ENCODE measurements at regions not wholly inside any gene's neighbourhood (a gene's known extent, or its start where the extent isn't known, plus 50 kb on each side); places are given as distances from the start of the nearest gene placed in this dataset.

- H3K27ac ChIP-seq = no peak overlapping the region
Observed at GRCh38 chr13:62305756-62306155, 890.1 kb upstream of the PCDH20 start.

DNA sequence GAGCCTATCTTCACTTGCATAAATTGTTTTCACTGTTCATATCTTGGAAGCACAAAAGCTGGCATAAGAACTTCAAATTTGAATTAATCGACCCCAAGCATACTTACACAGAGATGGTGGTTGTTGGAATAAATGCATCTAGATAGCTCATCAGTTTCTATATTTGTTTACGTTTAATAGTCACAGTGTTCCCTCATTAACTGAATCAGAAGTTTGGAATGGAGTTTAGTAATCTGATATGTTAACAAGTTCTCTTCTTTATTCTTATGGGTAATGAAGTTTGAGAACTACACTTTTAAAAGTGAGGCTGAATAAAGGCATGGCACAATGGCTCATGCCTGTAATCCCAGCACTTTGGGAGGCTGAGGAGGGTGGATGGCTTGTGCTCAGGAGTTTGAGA lies 886.7 kb upstream of the PCDH20 start:
- Histone ChIP-seq H3K9me3 (ENCODE audit: low read depth, low read length) (peaks cover 3% of the 10 kb centered on the region; the same call in 1 of the 2 replicates), H3K27ac (no peak overlapping the region), H3K4me3 (no peak overlapping the region), H3K36me3 (ENCODE audit: insufficient read depth, low read length) (no peaks in the 10 kb centered on the region), H3K9ac (ENCODE audit: insufficient read length) (no peak overlapping the region)
- TF ChIP-seq EZH2 (IDR thresholded peaks at IDR 0.05) (no peak), FOXP2 (optimal IDR thresholded peaks at IDR 0.05; ENCODE audit: control extremely low read depth, extremely low read length, insufficient read depth) (no peak), POLR2AphosphoS5 (IDR thresholded peaks at IDR 0.05; ENCODE audit: borderline replicate concordance, low read depth, low read length) (no peak)
- DNase-seq (ENCODE audit: low read depth, low spot score) = no peak

More at GRCh38 chr13:62305756-62306155, 890.1 kb upstream of the PCDH20 start:
- H3K36me3 ChIP-seq (ENCODE audit: insufficient read depth, low read length) = no peaks in the 10 kb centered on the region
- DNase-seq (ENCODE audit: low read depth, low spot score) = no peak
- no peak overlapping the region for H3K9ac ChIP-seq (ENCODE audit: insufficient read length)
- no peak for TF ChIP-seq POLR2AphosphoS5 (IDR thresholded peaks at IDR 0.05; ENCODE audit: borderline replicate concordance, low read depth, low read length)
- TF ChIP-seq EZH2 (IDR thresholded peaks at IDR 0.05) = no peak
- no peak for TF ChIP-seq FOXP2 (optimal IDR thresholded peaks at IDR 0.05; ENCODE audit: control extremely low read depth, extremely low read length, insufficient read depth)
- no peak overlapping the region for H3K4me3 ChIP-seq
- peaks cover 3% of the 10 kb centered on the region; the same call in 1 of the 2 replicates for H3K9me3 ChIP-seq (ENCODE audit: low read depth, low read length)

- no peak overlapping the region for H3K4me3 ChIP-seq
- H3K36me3 ChIP-seq (ENCODE audit: insufficient read depth, low read length) = no peaks in the 10 kb centered on the region
- TF ChIP-seq FOXP2 (optimal IDR thresholded peaks at IDR 0.05; ENCODE audit: control extremely low read depth, extremely low read length, insufficient read depth) (no peak), EZH2 (IDR thresholded peaks at IDR 0.05) (no peak), POLR2AphosphoS5 (IDR thresholded peaks at IDR 0.05; ENCODE audit: borderline replicate concordance, low read depth, low read length) (no peak)
Observed at GRCh38 chr13:62299988-62300387, 884.3 kb upstream of the PCDH20 start.

GRCh38 chr13:62296812-62297211 lies 881.2 kb upstream of the PCDH20 start:
- Histone ChIP-seq H3K36me3 (ENCODE audit: insufficient read depth, low read length) (no peaks in the 10 kb centered on the region), H3K9me3 (ENCODE audit: low read depth, low read length) (no peaks in the 10 kb centered on the region), H3K4me3 (no peak overlapping the region), H3K27ac (no peak overlapping the region), H3K9ac (ENCODE audit: insufficient read length) (no peak overlapping the region)
- TF ChIP-seq FOXP2 (optimal IDR thresholded peaks at IDR 0.05; ENCODE audit: control extremely low read depth, extremely low read length, insufficient read depth) = no peak
- TF ChIP-seq EZH2 (IDR thresholded peaks at IDR 0.05) = no peak
- DNase-seq (ENCODE audit: low read depth, low spot score) = no peak

More at GRCh38 chr13:62299988-62300387, 884.3 kb upstream of the PCDH20 start:
- Histone ChIP-seq H3K27ac (0 out of 2 replicates have a peak overlapping the region, but pooled peaks have one; percentile 21), H3K9me3 (ENCODE audit: low read depth, low read length) (peaks cover 3% of the 10 kb centered on the region; the same call in 1 of the 2 replicates), H3K9ac (ENCODE audit: insufficient read length) (no peak overlapping the region)
- DNase-seq (ENCODE audit: low read depth, low spot score) = no peak

- TF ChIP-seq FOXP2 (optimal IDR thresholded peaks at IDR 0.05; ENCODE audit: control extremely low read depth, extremely low read length, insufficient read depth) (no peak), POLR2AphosphoS5 (IDR thresholded peaks at IDR 0.05; ENCODE audit: borderline replicate concordance, low read depth, low read length) (no peak), EZH2 (IDR thresholded peaks at IDR 0.05) (no peak)
- Histone ChIP-seq H3K4me3 (no peak overlapping the region), H3K36me3 (ENCODE audit: insufficient read depth, low read length) (no peaks in the 10 kb centered on the region), H3K27ac (no peak overlapping the region), H3K9ac (ENCODE audit: insufficient read length) (no peak overlapping the region), H3K9me3 (ENCODE audit: low read depth, low read length) (no peaks in the 10 kb centered on the region)
- no peak for DNase-seq (ENCODE audit: low read depth, low spot score)
Observed at GRCh38 chr13:62294244-62294643, 878.6 kb upstream of the PCDH20 start.

DNA sequence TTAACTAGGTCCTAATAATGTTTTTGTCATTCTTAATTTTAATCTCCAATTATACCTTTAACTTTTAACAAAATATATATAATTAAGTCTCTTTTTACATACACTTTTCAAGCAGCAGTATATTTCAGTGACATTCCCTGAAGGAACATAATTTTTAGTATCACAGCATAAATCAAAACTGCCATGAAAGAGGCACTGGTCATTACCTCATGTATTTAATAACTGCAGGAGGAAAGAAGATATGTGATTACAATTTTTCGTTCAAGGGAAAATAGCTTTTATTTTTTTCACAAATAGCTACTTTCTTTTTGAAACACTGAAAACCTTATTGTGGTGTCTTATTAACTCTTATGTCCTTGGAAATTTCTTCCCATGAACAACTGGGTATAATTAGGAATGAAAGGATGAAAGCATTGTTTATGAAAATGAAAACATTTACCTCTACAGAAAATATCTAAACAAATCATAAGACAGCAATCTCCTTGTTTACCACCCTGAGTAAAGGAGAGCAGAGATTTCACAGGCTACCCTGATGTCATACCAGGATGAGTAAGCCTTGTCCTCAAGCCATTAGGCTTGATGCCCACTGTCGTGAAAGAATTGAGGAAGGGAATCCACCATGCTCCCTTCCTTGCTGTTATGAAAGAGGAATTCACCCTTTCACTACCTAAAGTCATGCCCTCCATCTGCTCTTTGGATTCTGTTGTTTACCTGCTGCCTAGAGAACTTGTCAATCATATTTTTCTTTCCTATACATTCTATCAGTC lies 877.2 kb upstream of the PCDH20 start:
- no peak overlapping the region for H3K9ac ChIP-seq (ENCODE audit: insufficient read length)
- no peak overlapping the region for H3K4me3 ChIP-seq
- no peaks in the 10 kb centered on the region for H3K36me3 ChIP-seq (ENCODE audit: insufficient read depth, low read length)
- H3K9me3 ChIP-seq (ENCODE audit: low read depth, low read length) = no peaks in the 10 kb centered on the region
- H3K27ac ChIP-seq = no peak overlapping the region
- DNase-seq (ENCODE audit: low read depth, low spot score) = no peak
- TF ChIP-seq EZH2 (IDR thresholded peaks at IDR 0.05) = no peak
- no peak for TF ChIP-seq FOXP2 (optimal IDR thresholded peaks at IDR 0.05; ENCODE audit: control extremely low read depth, extremely low read length, insufficient read depth)
- no peak for TF ChIP-seq POLR2AphosphoS5 (IDR thresholded peaks at IDR 0.05; ENCODE audit: borderline replicate concordance, low read depth, low read length)

- Histone ChIP-seq H3K9ac (ENCODE audit: insufficient read length) (no peak overlapping the region), H3K4me3 (no peak overlapping the region), H3K36me3 (ENCODE audit: insufficient read depth, low read length) (no peaks in the 10 kb centered on the region), H3K9me3 (ENCODE audit: low read depth, low read length) (no peaks in the 10 kb centered on the region), H3K27ac (no peak overlapping the region)
- no peak for TF ChIP-seq POLR2AphosphoS5 (IDR thresholded peaks at IDR 0.05; ENCODE audit: borderline replicate concordance, low read depth, low read length)
- no peak for TF ChIP-seq FOXP2 (optimal IDR thresholded peaks at IDR 0.05; ENCODE audit: control extremely low read depth, extremely low read length, insufficient read depth)
- TF ChIP-seq EZH2 (IDR thresholded peaks at IDR 0.05) = no peak
- no peak for DNase-seq (ENCODE audit: low read depth, low spot score)
Observed at GRCh38 chr13:62290542-62290941, 874.9 kb upstream of the PCDH20 start.

DNA sequence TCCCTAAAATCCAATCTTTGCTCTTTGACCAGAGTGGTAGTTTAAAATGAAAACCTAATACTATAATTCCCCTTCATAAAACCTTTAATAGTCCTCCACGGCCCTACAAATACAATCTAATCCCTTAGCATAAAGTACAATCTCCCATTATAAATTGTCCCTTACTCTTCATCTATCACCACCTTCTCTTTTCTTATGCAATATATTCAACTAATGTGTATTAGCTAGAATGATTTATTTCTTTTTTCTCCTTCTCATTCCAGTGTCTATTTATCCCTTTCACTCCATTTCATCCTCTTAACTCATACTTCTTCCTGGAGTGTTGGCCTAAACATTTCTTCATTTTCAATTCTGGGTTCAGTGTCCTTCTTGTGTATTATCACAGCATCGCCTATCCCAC lies 872.1 kb upstream of the PCDH20 start:
- H3K9ac ChIP-seq (ENCODE audit: insufficient read length) = no peak overlapping the region
- no peak overlapping the region for H3K4me3 ChIP-seq
- no peak overlapping the region for H3K27ac ChIP-seq
- DNase-seq (ENCODE audit: low read depth, low spot score) = no peak
- TF ChIP-seq EZH2 (IDR thresholded peaks at IDR 0.05) (no peak), FOXP2 (optimal IDR thresholded peaks at IDR 0.05; ENCODE audit: control extremely low read depth, extremely low read length, insufficient read depth) (no peak), POLR2AphosphoS5 (IDR thresholded peaks at IDR 0.05; ENCODE audit: borderline replicate concordance, low read depth, low read length) (no peak)
- H3K36me3 ChIP-seq (ENCODE audit: insufficient read depth, low read length) = no peaks in the 10 kb centered on the region
- no peaks in the 10 kb centered on the region for H3K9me3 ChIP-seq (ENCODE audit: low read depth, low read length)
